Fibroblast of skin of right biceps (primary cell): ENCODE measurements at regions not wholly inside any gene's neighbourhood (a gene's known extent, or its start where the extent isn't known, plus 50 kb on each side); places are given as distances from the start of the nearest gene placed in this dataset.
"Not testable (repeated sequence)": the region's sequence is repeated elsewhere in the genome, so short reads cannot be mapped to it uniquely, and the experiment has no call there.

ENCODE experiments used
- DNase-seq: peaks from one replicate; pipeline ENCODE4 v3.0.0-alpha.2; 2013

GRCh38 chr6:66051812-66052211 lies 344.8 kb upstream of the EYS start:
- no peak for DNase-seq

- no peak for DNase-seq
Measured at GRCh38 chr6:66048684-66049474, 341.9 kb upstream of the EYS start.

DNA sequence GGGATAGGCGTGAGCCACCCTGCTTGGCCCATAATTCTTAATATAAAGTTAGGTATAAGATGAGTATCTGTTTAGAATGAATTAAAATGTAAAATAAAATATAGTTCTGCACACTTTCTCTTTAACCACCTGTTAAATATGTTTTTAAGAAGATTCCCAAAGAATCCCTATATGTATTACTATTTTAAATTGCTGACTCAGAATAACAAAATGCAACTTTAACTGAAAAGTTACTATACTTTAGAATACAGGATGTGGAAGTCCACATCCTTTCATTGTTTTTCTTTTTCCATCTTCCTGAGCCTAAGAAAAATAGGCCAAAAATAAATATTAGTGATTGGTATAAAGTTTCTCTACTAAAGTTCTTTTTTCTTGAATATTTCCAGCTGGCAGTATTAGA lies 325.6 kb upstream of the EYS start:
- DNase-seq, result no peak

DNA sequence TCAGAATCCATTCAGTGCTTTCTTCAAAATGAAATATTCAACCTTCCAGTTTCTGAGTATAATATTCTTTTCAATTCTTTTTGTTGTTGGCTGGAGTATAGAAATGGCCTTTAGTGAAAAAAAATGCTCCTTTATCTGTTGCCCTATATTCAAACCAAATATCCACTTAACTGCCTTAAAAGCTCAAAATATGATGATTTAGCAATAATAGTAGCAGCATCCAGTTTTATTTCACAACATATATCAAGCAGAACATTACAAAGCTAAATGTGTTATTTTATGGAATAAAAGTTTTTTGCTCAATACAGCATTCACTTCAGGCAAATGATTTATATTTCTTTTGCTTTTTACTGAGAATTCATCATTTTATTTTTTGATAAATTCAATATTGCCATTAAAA lies 322.4 kb upstream of the EYS start:
- DNase-seq, result no peak

- DNase-seq, result no peak
Measured at GRCh38 chr6:65999288-65999791, 292.3 kb upstream of the EYS start.

GRCh38 chr6:65998544-65998943 lies 291.5 kb upstream of the EYS start:
- no peak for DNase-seq

DNA sequence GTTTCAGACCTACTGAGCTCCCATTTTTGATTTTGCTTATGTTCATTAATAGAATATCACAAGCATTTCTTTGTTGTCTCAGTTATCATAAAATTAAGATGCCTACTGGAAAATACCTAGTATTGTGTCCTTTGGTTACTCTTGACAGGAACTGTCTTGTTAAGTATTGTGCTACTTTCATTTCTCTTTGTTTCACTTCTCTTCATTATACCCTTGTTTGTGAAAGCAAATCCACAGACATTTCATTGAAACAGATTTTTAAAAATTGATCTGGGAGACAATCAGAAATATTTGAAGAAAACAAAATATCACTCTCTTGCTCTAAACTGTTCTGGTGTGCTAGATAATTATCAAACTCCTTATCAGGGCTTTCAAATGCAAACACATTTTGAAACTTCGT lies 290.5 kb upstream of the EYS start:
- DNase-seq, result no peak

DNA sequence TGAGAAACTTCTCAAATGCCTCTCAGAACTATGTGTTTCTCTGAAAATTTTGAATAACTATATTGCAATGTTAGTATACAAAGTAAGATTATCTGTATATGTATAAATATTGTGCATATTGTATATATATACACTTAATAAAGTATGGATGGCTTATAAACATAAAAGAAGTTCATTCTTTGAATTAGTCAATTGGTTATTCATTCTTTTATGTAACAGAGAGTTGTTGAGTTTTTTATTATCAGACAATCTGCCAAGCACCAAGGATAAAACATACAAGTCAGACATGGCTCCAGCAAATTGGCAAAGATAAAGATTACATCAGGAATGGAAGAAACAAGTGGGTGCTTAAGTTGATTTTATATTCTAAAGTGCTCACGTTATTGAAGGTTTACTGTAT lies 289.1 kb upstream of the EYS start:
- DNase-seq, result no peak

- DNase-seq, result no peak
Measured at GRCh38 chr6:65989676-65990075, 282.6 kb upstream of the EYS start.

DNA sequence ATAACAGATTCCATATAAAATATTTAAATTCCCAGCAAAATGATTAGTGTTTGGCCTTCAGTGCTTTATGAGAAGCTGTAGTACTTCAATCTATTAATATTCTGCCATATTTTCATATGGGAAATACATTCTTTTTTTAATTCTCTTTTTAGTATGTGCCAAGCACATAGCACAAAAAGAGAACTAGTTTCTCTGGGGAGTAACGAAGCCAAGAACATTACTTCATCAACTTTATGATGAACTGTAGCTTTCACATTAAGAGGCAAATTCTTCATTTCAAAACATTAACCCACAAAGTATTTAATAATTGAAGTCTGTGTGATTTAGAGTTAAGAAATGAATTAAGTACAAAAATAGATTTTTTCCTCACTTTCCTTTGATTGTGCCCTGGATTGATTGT lies 281.0 kb upstream of the EYS start:
- no peak for DNase-seq

GRCh38 chr6:65984089-65984488 lies 277.1 kb upstream of the EYS start:
- DNase-seq, result no peak

GRCh38 chr6:65979120-65979519 lies 272.1 kb upstream of the EYS start:
- peak; percentile 90 for DNase-seq

DNA sequence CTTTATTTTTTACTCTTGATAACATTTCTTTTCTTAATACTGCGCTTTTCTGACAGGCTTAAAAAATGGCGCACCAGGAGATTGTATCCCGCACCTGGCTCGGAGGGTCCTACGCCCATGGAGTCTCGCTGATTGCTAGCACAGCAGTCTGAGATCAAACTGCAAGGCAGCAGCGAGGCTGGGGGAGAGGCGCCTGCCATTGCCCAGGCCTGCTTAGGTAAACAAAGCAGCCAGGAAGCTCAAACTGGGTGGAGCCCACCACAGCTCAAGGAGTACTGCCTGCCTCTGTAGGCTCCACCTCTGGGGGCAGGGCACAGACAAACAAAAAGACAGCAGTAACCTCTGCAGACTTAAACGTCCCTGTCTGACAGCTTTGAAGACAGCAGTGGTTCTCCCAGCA lies 264.2 kb upstream of the EYS start:
- not testable (repeated sequence) for DNase-seq

DNA sequence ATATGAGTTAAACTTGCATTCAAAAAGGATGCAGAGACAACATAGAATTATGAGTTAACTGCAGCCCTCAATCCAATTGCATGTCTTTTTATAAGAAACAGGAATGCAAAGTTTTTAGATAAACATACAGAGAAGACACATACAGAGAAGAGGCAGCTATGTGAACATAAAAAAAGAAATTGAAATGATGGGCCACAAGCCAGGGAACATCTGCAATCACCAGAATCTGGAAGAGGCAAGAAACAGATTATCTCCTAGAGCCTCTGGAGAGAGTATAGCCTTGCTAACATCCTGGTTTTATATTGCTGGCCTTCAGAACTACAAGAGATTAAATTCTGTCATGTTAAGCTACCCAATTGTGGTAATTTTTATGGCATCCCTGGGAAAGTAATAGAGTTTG lies 257.2 kb upstream of the EYS start:
- no peak for DNase-seq

- no peak for DNase-seq
Measured at GRCh38 chr6:65955034-65955433, 248.0 kb upstream of the EYS start.

DNA sequence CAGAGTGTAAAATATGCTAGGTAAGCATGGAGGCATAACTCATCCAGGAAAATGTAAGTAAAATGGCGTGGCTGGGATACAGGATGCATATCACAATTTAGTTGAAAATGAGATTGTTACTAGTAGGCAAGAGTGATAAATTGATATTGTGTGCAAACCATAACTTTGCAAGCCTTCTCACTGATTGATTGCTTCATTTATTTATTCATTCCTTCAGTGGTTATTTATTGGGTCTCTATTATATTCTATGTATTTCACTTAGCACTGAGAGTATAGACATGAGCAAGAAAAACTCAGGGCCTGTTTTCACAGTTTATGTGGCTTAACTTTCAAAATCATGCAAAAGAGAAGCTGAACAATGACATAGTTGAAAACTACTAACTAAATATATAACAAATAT lies 241.0 kb upstream of the EYS start:
- no peak for DNase-seq

DNA sequence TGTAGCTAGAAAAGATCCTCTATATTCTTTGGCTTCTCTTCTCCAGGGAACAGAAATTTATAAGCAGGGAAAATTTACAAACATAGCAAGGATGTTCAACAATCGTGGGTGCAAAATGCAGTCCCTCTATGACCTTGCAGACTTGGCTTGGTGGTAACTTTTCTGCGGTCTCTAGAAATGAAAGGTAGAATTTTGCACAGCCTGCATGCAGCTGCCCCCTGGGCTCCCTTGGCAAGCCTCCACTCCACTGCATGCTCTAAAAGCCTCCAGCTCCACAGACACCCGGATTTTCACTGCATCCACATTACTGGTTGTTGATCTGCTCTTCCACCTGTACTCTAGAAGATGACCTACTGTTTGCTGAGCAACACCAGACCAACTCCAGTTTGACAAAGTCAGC lies 236.5 kb upstream of the EYS start:
- no peak for DNase-seq

- peak; percentile 2 for DNase-seq
Measured at GRCh38 chr6:65943051-65943450, 236.0 kb upstream of the EYS start.

DNA sequence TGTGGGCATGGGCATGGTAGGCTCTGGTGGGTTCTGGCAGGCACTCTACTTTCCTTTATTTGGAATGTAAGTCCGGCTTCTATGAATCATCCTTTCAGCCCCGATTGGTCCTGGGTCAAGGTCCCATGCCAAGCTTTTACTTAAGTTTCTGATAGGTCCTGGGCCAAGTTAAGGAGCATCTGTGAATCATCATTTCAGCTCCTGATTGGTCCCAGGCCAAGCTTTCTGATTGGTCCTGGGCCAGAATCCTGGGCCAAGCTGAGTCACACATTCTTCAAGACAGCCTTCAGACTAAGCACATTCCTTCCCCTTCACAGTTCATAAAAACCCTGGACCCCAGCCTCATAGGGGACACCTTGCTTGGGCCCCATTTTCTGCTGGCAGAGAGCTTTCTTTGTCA lies 231.0 kb upstream of the EYS start:
- DNase-seq, result peak; percentile 71

GRCh38 chr6:65935412-65935811 lies 228.4 kb upstream of the EYS start:
- DNase-seq, result no peak

DNA sequence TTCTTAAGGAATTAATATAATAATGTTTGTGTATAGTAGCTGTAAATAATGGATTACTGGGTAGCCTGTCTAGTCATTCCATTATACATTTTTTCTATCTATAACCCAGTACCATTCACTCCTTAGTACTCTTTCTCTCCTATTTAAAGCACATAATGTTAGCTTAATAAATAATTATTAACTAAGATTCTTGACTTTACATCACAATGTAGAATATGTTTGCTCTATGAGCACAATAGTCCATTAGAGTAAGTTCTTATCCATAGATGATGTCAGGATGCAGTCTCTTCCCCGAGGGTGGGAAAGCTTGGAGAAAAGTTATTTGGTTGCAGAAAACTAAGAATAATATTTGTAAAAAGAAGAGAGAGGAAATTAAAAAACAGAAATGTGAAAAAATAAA lies 226.4 kb upstream of the EYS start:
- DNase-seq, result no peak

- no peak for DNase-seq
Measured at GRCh38 chr6:65927141-65927540, 220.1 kb upstream of the EYS start.

GRCh38 chr6:65924411-65924810 lies 217.4 kb upstream of the EYS start:
- no peak for DNase-seq

DNA sequence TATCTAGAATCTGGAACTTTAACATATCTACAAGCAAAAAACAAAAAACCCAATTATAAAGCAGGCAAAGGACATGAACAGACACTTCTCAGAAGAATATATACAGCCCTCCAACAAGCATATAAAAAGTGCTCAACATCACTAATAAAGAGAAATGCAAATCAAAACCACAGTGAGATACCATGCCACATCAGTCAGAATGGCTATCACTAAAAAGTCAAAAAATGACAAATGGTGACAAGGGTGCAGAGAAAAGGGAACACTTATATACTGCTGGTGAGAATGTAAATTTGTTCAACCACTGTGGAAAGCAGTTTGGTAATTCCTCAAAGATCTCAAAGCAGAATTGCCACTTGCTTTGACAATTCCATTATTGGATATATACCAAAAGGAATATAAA lies 215.0 kb upstream of the EYS start:
- DNase-seq, result no peak

- no peak for DNase-seq
Measured at GRCh38 chr6:65908065-65908464, 201.0 kb upstream of the EYS start.
